Mesodermal cell (in vitro differentiated cells): ENCODE measurements at regions not wholly inside any gene's neighbourhood (a gene's known extent, or its start where the extent isn't known, plus 50 kb on each side); places are given as distances from the start of the nearest gene placed in this dataset.

Source experiments
- H3K27ac ChIP-seq: 2 replicates; pipeline ENCODE4 v1.7.0; 2013; ENCODE audit warnings: mild to moderate bottlenecking, low read depth, low read length, moderate library complexity; ENCODE audit not compliant: severe bottlenecking
- H3K36me3 ChIP-seq: 2 replicates; pipeline ENCODE4 v1.7.1; 2013; ENCODE audit warnings: mild to moderate bottlenecking, low read length, moderate library complexity; ENCODE audit not compliant: control insufficient read depth, insufficient read depth
- H3K4me1 ChIP-seq: one replicate; pipeline ENCODE4 v1.7.1; 2013; ENCODE audit warnings: mild to moderate bottlenecking, low read length; ENCODE audit not compliant: insufficient read depth, control insufficient read depth, poor library complexity, severe bottlenecking
- H3K4me3 ChIP-seq: 2 replicates; pipeline ENCODE4 v1.7.0; 2013; ENCODE audit warnings: low read length, control low read depth, mild to moderate bottlenecking; ENCODE audit not compliant: insufficient read depth, poor library complexity, severe bottlenecking; ENCODE audit errors: extremely low read depth
- H3K9me3 ChIP-seq: 2 replicates; pipeline ENCODE4 v1.7.1; 2013; ENCODE audit warnings: mild to moderate bottlenecking, low read length, moderate library complexity; ENCODE audit not compliant: control insufficient read depth
- WGBS, 2 experiments: methylation state at CpG; one replicate each; pipeline ENCODE4 v1.1.5; 2013; ENCODE audit warnings: missing lambda C conversion rate in 2 of 2; ENCODE audit not compliant: insufficient coverage in 2 of 2; 5-methylcytosine and 5-hydroxymethylcytosine counted together

GRCh38 chr12:102728506-102729242 is 188.4 kb downstream of the PAH start:
- Histone ChIP-seq H3K36me3 (no peaks in the 10 kb centered on the region), H3K4me3 (no peak overlapping the region), H3K9me3 (no peaks in the 10 kb centered on the region), H3K27ac (no peak overlapping the region), H3K4me1 (no peaks in the 10 kb centered on the region)
- WGBS, 2 experiments, result 100% methylated on average over 4 of the region's 5 CpGs; no CpG with 5 or more reads in 1 of the 2 experiments

GRCh38 chr12:102726686-102727085 is 190.4 kb downstream of the PAH start:
- WGBS, 2 experiments, result 71 to 92% methylated on average over 1 to 2 of the region's 4 CpGs
- Histone ChIP-seq H3K27ac (no peak overlapping the region), H3K36me3 (no peaks in the 10 kb centered on the region), H3K4me3 (no peak overlapping the region), H3K4me1 (no peaks in the 10 kb centered on the region), H3K9me3 (no peaks in the 10 kb centered on the region)

GRCh38 chr12:102722147-102722546 is 194.9 kb downstream of the PAH start:
- WGBS, 2 experiments, result 88 to 100% methylated on average over 1 to 2 of the region's 2 CpGs
- no peak overlapping the region for H3K4me3 ChIP-seq

DNA sequence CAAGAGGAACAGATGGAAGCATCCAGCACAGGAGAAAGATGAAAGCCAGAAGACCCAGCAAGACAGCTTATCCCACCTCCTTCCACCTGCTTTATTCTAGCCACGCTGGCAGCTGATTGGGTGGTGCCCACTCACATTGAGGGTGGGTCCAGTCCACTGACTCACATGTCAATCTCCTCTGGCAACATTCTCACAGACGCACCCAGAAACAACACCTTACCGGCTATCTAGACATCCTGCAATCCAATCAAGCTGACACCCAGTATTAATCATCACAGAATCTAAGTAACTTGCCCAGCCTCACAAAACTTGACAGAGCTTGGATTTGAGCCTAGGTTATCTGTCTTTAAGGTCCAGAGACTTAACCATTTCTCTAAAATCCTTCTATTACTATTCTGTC is 208.9 kb downstream of the PAH start:
- no peaks in the 10 kb centered on the region for H3K9me3 ChIP-seq
- whole genome bisulfite sequencing, 2 experiments, result 81 to 92% methylated on average over 2 to 3 of the region's 3 CpGs
- no peak overlapping the region for H3K27ac ChIP-seq
- no peak overlapping the region for H3K4me3 ChIP-seq
- H3K4me1 ChIP-seq, result no peaks in the 10 kb centered on the region
- no peaks in the 10 kb centered on the region for H3K36me3 ChIP-seq

More at GRCh38 chr12:102722147-102722546, 194.9 kb downstream of the PAH start:
- Histone ChIP-seq H3K27ac (no peak overlapping the region), H3K9me3 (no peaks in the 10 kb centered on the region), H3K4me1 (no peaks in the 10 kb centered on the region), H3K36me3 (no peaks in the 10 kb centered on the region)

DNA sequence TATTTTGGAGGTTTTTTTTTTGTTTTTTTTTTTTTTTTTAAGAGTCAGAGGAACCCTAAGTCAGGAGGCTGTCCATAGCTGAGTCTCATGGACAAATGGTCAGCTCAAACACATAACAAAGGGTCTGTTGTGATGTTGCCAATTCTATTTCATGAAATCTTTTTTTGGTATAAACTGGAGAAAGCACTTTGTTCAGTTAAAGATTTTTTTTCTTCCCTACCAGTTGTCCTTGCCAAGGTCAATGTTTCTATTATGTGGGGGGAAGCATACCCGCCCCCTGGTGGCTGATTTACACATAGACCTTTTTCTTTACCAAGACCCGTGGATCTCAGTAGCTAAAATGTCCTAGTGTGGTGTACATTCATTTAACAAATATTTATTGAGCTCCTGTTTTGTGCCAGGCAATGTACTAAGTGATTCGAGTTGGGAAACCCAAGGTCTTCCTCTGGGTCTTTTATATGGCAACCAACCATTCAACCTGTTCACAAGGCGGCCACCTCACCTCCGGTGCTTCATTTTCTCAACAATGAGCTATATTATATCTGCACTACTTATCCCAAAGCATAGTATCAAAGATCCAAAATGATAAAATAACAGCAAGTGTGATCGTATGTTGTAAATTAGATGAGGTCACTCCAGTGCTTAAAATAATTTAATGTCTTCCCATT is 214.5 kb downstream of the PAH start:
- no peak overlapping the region for H3K4me3 ChIP-seq
- 20% methylated on average over 1 of the region's 6 CpGs; no CpG with 5 or more reads in 1 of the 2 experiments for WGBS, 2 experiments

DNA sequence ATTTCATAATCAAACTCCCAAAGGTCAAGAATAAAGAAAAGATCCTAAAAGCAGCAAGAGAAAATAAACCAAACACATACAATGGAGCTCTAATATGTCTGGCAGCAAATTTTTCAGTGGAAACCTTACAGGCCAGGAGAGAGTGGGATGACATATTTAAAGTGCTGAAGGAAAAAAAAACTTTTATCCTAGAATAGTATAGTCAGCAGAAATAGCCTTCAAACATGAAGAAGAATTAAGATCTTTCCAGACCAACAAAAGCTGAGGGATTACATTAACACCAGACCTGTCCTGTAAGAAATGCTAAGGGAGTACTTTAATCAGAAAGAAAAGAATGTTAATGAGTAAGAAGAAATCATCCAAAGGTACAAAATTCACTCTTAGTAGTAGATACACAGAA is 215.7 kb upstream of the IGF1 start:
- Histone ChIP-seq H3K4me1 (no peaks in the 10 kb centered on the region), H3K27ac (no peak overlapping the region), H3K36me3 (no peaks in the 10 kb centered on the region), H3K9me3 (no peaks in the 10 kb centered on the region), H3K4me3 (no peak overlapping the region)

More for the DNA sequence above, 214.5 kb downstream of the PAH start:
- Histone ChIP-seq H3K9me3 (no peaks in the 10 kb centered on the region), H3K27ac (no peak overlapping the region), H3K4me1 (no peaks in the 10 kb centered on the region), H3K36me3 (no peaks in the 10 kb centered on the region)

- 79 to 95% methylated on average over 2 of the region's 2 CpGs for WGBS, 2 experiments
Measured at GRCh38 chr12:102694903-102695302, 214.5 kb upstream of the IGF1 start.

GRCh38 chr12:102691773-102692555 is 211.6 kb upstream of the IGF1 start:
- H3K4me3 ChIP-seq, result no peak overlapping the region
- no peaks in the 10 kb centered on the region for H3K36me3 ChIP-seq
- H3K27ac ChIP-seq, result no peak overlapping the region
- no peaks in the 10 kb centered on the region for H3K9me3 ChIP-seq
- H3K4me1 ChIP-seq, result no peaks in the 10 kb centered on the region
- 100% methylated on average over 1 of the region's 1 CpG; no CpG with 5 or more reads in 1 of the 2 experiments for WGBS, 2 experiments

More at GRCh38 chr12:102694903-102695302, 214.5 kb upstream of the IGF1 start:
- H3K36me3 ChIP-seq, result no peaks in the 10 kb centered on the region
- no peak overlapping the region for H3K27ac ChIP-seq
- H3K9me3 ChIP-seq, result no peaks in the 10 kb centered on the region
- no peak overlapping the region for H3K4me3 ChIP-seq
- no peaks in the 10 kb centered on the region for H3K4me1 ChIP-seq

DNA sequence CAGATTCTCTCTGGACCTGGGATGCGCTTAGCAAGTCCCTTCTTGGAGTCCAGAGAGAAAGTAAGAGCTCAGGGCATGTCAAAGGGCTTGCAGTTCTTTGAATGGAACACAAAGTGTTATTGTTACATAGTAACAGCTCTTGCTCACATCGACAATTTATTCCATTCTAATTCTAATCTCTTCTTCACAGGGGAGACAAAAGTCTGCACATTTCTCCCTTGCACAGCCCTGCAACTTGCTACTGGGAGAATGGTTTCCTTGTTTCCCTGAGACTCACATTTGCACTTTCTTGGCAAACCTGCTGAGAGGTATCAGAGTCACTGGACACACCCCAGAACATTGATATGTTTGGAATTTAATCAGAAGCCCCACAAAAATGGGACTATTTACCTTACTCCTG is 209.9 kb upstream of the IGF1 start:
- Histone ChIP-seq H3K27ac (no peak overlapping the region), H3K4me3 (no peak overlapping the region), H3K36me3 (no peaks in the 10 kb centered on the region), H3K4me1 (no peaks in the 10 kb centered on the region), H3K9me3 (no peaks in the 10 kb centered on the region)
- 100% methylated on average over 1 of the region's 2 CpGs; no CpG with 5 or more reads in 1 of the 2 experiments for WGBS, 2 experiments

DNA sequence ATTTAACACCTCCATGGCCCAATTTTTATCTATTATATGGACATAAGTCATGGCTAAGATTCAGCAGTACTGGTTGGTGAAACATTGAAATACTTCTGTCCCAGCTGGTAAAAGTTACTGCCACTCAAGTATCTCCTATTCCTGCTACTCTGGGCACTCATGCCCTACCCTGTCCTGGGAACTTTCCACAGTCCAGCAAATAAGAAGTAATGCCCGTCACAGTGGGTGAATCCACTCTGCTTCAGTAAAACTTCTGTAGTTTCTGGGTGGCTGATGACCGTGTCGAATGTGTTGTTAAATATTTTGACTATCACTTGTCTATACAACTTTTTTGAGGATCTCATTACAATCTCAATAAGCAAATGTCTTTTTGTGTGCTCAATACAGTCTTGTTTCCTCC is 209.3 kb upstream of the IGF1 start:
- Histone ChIP-seq H3K4me1 (no peaks in the 10 kb centered on the region), H3K36me3 (no peaks in the 10 kb centered on the region), H3K9me3 (no peaks in the 10 kb centered on the region), H3K27ac (no peak overlapping the region), H3K4me3 (no peak overlapping the region)
- WGBS, 2 experiments, result 100% methylated on average over 1 of the region's 3 CpGs; no CpG with 5 or more reads in 1 of the 2 experiments
